NCI-H1694 treated with DMSO at 0.1 percent for 48 hours (cell line): ENCODE measurements at regions not wholly inside any gene's neighbourhood (a gene's known extent, or its start where the extent isn't known, plus 50 kb on each side); places are given as distances from the start of the nearest gene placed in this dataset.

Experiments used
- DNase-seq: peaks from one replicate; lab custom pipeline; 2025; lab: John Stamatoyannopoulos, UW

- no peak for DNase-seq
These were observed 232.7 kb downstream of the BCL11A start for GRCh38 chr2:60320724-60321123.

GRCh38 chr2:60319031-60319547 is 234.4 kb downstream of the BCL11A start:
- DNase-seq: no peak

GRCh38 chr2:60318544-60318943 is 234.9 kb downstream of the BCL11A start:
- DNase-seq: no peak

GRCh38 chr2:60317844-60318243 is 235.6 kb downstream of the BCL11A start:
- no peak for DNase-seq

GRCh38 chr2:60317034-60317386 is 236.4 kb downstream of the BCL11A start:
- no peak for DNase-seq

GRCh38 chr2:60316381-60317033 is 236.9 kb downstream of the BCL11A start:
- no peak for DNase-seq

- no peak for DNase-seq
These were observed 239.8 kb downstream of the BCL11A start for GRCh38 chr2:60313470-60314172.

- no peak for DNase-seq
These were observed 240.8 kb downstream of the BCL11A start for GRCh38 chr2:60312618-60313017.

- no peak for DNase-seq
These were observed 241.9 kb downstream of the BCL11A start for GRCh38 chr2:60311524-60311923.

GRCh38 chr2:60309941-60310660 is 243.4 kb downstream of the BCL11A start:
- no peak for DNase-seq

- no peak for DNase-seq
These were observed 244.1 kb downstream of the BCL11A start for GRCh38 chr2:60309336-60309735.

- peak; percentile 69 for DNase-seq
These were observed 247.1 kb downstream of the BCL11A start for GRCh38 chr2:60306267-60306861.

GRCh38 chr2:60303680-60304079 is 249.8 kb downstream of the BCL11A start:
- DNase-seq: no peak

GRCh38 chr2:60302377-60303126 is 250.9 kb downstream of the BCL11A start:
- no peak for DNase-seq

- DNase-seq: no peak
These were observed 251.7 kb downstream of the BCL11A start for GRCh38 chr2:60301726-60302125.

GRCh38 chr2:60299179-60299578 is 254.3 kb downstream of the BCL11A start:
- no peak for DNase-seq

- no peak for DNase-seq
These were observed 255.3 kb downstream of the BCL11A start for GRCh38 chr2:60298006-60298696.

GRCh38 chr2:60297296-60298005 is 256.0 kb downstream of the BCL11A start:
- DNase-seq: no peak

GRCh38 chr2:60296219-60296955 is 257.1 kb downstream of the BCL11A start:
- no peak for DNase-seq

GRCh38 chr2:60295636-60295962 is 257.9 kb downstream of the BCL11A start:
- no peak for DNase-seq
